ENCODE measurements at regions not wholly inside any gene's neighbourhood (a gene's known extent, or its start where the extent isn't known, plus 50 kb on each side); places are given as distances from the start of the nearest gene placed in this dataset.
"Not testable (repeated sequence)": the region's sequence is repeated elsewhere in the genome, so short reads cannot be mapped to it uniquely, and the experiment has no call there.

DNA sequence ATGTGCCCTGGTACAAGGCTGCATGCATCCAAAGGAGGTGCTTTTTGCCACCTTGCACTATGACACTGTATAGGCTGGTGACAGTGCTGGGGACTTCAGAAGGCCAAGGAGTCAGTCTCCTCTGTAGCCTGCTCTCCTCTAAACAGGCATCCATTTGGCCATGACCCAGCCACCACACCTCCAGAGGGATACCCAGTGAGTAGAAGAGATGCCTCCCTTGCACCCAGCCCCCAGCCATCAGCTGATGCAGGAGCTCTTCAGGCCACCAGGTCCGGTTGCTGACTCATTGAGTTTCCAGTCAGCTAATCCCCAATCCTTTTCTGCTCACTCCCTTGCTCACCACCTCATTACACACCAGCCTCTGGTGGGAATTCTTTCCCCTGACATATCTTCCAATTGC is 99.8 kb downstream of the PJA1 start:
- ATAC-seq (no peak), DNase-seq (no peak)
- no peak overlapping the region for H3K27ac Mint-ChIP-seq
- TF ChIP-seq, protein P1, sequence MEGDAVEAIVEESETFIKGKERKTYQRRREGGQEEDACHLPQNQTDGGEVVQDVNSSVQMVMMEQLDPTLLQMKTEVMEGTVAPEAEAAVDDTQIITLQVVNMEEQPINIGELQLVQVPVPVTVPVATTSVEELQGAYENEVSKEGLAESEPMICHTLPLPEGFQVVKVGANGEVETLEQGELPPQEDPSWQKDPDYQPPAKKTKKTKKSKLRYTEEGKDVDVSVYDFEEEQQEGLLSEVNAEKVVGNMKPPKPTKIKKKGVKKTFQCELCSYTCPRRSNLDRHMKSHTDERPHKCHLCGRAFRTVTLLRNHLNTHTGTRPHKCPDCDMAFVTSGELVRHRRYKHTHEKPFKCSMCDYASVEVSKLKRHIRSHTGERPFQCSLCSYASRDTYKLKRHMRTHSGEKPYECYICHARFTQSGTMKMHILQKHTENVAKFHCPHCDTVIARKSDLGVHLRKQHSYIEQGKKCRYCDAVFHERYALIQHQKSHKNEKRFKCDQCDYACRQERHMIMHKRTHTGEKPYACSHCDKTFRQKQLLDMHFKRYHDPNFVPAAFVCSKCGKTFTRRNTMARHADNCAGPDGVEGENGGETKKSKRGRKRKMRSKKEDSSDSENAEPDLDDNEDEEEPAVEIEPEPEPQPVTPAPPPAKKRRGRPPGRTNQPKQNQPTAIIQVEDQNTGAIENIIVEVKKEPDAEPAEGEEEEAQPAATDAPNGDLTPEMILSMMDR (IDR thresholded peaks at IDR 0.05): no peak
- no peaks in the 10 kb centered on the region for H3K36me3 Mint-ChIP-seq (ENCODE audit: low read depth)
- intact Hi-C loops (cut with micrococcal nuclease): no loop called here
- H3K27me3 Mint-ChIP-seq: no peaks in the 10 kb centered on the region
- H3K4me1 Mint-ChIP-seq (ENCODE audit: low read depth): no peaks in the 10 kb centered on the region
- H3K9me3 Mint-ChIP-seq: no peaks in the 10 kb centered on the region
- ChIA-PET CTCF (no interaction called here), POLR2A (no interaction called here)
- H3K4me3 Mint-ChIP-seq: no peak overlapping the region

DNA sequence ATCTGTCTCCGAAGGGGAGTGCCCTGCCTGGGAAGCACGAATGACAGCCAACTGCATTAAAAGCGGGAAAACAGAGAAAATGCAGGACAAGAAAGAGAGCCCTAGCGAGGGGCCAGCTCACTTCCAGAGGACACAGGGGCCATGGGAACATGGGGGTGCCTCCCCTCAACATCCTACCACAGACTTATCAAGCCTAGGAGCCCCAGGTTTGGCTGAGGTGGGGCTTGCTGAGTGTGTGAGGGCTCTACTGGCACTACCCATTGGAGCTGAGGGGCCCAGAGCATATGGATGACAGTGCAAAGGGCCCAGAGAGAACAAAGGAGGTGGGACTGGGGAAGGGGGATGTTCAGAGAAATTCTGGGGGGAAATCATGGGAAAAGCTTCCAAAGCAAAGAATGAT is 101.8 kb downstream of the PJA1 start:
- POLR2A ChIA-PET: no interaction called here
- TF ChIP-seq, protein P1 (IDR thresholded peaks at IDR 0.05): no peak
- DNase-seq (no peak), ATAC-seq (no peak)
- Mint-ChIP-seq H3K36me3 (ENCODE audit: low read depth) (no peaks in the 10 kb centered on the region), H3K4me3 (no peak overlapping the region), H3K27me3 (no peaks in the 10 kb centered on the region), H3K4me1 (ENCODE audit: low read depth) (no peaks in the 10 kb centered on the region), H3K9me3 (no peaks in the 10 kb centered on the region), H3K27ac (no peak overlapping the region)
- intact Hi-C loops (cut with micrococcal nuclease): no loop called here
- CTCF ChIA-PET: interaction anchor here (0.8 kb wide), 1 partner anchor 159 kb away, joined by 3 read pairs; no protein-coding TSS in a partner anchor

DNA sequence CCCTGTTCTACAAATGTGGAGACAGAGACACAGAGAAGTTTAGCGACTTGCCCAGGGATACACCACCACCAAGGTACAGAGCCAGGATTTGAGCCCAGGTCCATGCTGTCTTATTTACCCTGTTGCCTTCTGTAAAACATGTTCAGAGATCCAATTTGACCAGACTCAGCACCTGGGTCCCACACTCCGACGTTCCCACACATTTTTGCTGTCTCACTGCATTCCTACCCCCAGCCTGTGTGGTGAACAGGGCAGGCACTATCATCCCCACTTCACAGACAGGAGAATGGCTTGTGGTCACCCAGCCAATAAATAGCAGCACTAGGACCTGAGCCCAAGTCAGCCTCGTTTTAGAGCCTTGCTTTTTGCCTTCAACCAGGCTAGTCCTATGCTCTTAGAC is 102.8 kb downstream of the PJA1 start:
- no peak for DNase-seq

DNA sequence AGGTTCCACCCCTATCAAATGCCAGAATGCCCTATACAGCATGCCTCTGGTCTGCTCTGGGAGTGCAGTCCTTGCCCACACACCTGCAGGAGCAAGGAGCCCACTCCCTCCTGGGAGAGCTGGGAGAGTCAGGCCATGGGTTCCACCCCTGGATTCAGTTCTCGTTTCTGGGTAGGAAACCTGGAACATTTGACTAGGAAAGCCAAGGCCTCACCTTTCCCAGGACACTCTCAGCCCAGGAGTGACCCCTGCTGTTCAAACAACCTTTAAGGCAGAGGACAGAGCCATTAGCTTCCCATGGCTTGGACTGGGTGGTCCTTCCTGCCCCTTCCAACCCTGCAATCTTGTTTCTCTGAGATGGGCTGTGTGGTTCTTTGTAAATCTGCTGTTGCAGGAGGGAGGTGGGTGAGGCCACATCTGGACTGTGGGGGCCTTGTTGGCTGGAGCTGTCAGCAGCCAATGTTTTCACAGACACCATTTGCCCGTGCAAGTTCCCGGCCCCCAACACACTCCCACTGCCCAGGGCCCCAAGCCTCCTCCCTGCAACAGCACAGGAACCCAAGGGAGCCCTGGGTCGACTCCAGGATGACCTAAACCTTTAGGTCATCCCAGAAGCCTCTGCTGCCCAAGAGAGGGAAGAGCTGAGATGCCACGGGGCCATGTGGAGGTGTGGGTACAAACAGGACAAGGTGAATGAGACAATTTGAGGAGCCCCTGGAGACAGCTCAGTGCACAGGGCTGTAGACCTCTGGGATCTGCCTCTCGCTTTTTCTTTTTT is 104.4 kb downstream of the PJA1 start:
- no peaks in the 10 kb centered on the region for H3K9me3 Mint-ChIP-seq
- intact Hi-C loops (cut with micrococcal nuclease): no loop called here
- ChIA-PET POLR2A (no interaction called here), CTCF (no interaction called here)
- H3K27me3 Mint-ChIP-seq: no peaks in the 10 kb centered on the region
- H3K4me3 Mint-ChIP-seq: no peak overlapping the region
- H3K36me3 Mint-ChIP-seq (ENCODE audit: low read depth): no peaks in the 10 kb centered on the region
- ATAC-seq: no peak
- H3K4me1 Mint-ChIP-seq (ENCODE audit: low read depth): no peaks in the 10 kb centered on the region
- H3K27ac Mint-ChIP-seq: no peak overlapping the region
- DNase-seq: no peak
- TF ChIP-seq, protein P1 (IDR thresholded peaks at IDR 0.05): no peak

More for the DNA sequence above, 102.8 kb downstream of the PJA1 start:
- no peaks in the 10 kb centered on the region for H3K36me3 Mint-ChIP-seq (ENCODE audit: low read depth)
- H3K9me3 Mint-ChIP-seq: no peaks in the 10 kb centered on the region
- H3K4me3 Mint-ChIP-seq: no peak overlapping the region
- ChIA-PET POLR2A (no interaction called here), CTCF (no interaction called here)
- TF ChIP-seq, protein P1 (IDR thresholded peaks at IDR 0.05): no peak
- no peak for ATAC-seq
- H3K27ac Mint-ChIP-seq: no peak overlapping the region
- no peaks in the 10 kb centered on the region for H3K27me3 Mint-ChIP-seq
- intact Hi-C loops (cut with micrococcal nuclease): no loop called here
- no peaks in the 10 kb centered on the region for H3K4me1 Mint-ChIP-seq (ENCODE audit: low read depth)

DNA sequence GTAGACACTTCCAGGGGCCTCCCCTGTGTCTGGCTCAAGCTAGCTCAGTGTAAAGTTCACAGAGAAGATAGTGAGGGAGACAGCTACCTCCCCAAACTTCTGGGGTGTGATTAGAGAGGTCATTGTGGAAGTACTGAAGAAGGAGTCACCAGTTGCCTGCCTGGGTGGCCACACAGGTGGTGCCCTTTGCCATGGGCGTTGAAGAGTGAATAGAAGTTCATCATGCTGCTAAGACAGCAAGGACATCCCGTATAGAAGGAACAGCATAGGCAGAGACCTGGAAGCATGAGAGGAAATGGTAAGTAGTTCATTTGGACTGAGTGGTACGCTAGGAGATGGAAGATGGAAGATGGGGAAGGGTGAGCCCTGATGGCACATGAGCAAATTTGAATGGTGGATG is 110.1 kb downstream of the PJA1 start:
- intact Hi-C loops (cut with micrococcal nuclease): no loop called here
- H3K27ac Mint-ChIP-seq: no peak overlapping the region
- DNase-seq: no peak
- H3K4me3 Mint-ChIP-seq: no peak overlapping the region
- H3K9me3 Mint-ChIP-seq: no peaks in the 10 kb centered on the region
- ATAC-seq: no peak
- H3K27me3 Mint-ChIP-seq: no peaks in the 10 kb centered on the region
- H3K36me3 Mint-ChIP-seq (ENCODE audit: low read depth): no peaks in the 10 kb centered on the region
- CTCF ChIA-PET: interaction anchor here (0.6 kb wide), 1 partner anchor 1950 kb away, joined by 3 read pairs; no protein-coding TSS in a partner anchor
- H3K4me1 Mint-ChIP-seq (ENCODE audit: low read depth): no peaks in the 10 kb centered on the region
- POLR2A ChIA-PET: no interaction called here
- TF ChIP-seq, protein P1 (IDR thresholded peaks at IDR 0.05): no peak

DNA sequence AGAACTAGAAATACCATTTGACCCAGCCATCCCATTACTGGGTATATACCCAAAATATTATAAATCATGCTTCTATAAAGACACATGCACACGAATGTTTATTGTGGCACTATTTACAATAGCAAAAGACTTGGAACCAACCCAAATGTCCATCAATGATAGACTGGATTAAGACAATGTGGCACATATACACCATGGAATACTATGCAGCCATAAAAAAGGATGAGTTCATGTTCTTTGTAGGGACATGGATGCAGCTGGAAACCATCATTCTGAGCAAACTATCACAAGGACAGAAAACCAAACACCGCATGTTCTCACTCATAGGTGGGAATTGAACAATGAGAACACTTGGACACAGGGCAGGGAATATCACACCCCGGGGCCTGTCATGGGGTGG is 110.8 kb downstream of the PJA1 start:
- H3K36me3 Mint-ChIP-seq (ENCODE audit: low read depth); H3K27ac Mint-ChIP-seq; H3K4me3 Mint-ChIP-seq; H3K27me3 Mint-ChIP-seq; H3K9me3 Mint-ChIP-seq; H3K4me1 Mint-ChIP-seq (ENCODE audit: low read depth); POLR2A ChIA-PET; DNase-seq; ATAC-seq; CTCF ChIA-PET; intact Hi-C loops (cut with micrococcal nuclease): not testable (repeated sequence)

Measured in activated CD8-positive, alpha-beta T cell treated with anti-CD3 and anti-CD28 coated beads for 36 hours (primary cell).